Neuronal stem cell (in vitro differentiated cells): ENCODE measurements at regions not wholly inside any gene's neighbourhood (a gene's known extent, or its start where the extent isn't known, plus 50 kb on each side); places are given as distances from the start of the nearest gene placed in this dataset.

Experiments used
- DNase-seq: peaks from one replicate; pipeline ENCODE4 v3.0.0-alpha.2; 2013; ENCODE audit warnings: low spot score
- H2AFZ ChIP-seq: one replicate; pipeline ENCODE4 v1.6.1; 2013; ENCODE audit warnings: mild to moderate bottlenecking, low read length, inconsistent platforms
- H2AK5ac ChIP-seq: 2 replicates; pipeline ENCODE4 v1.6.1; 2013; ENCODE audit warnings: low read depth, mild to moderate bottlenecking, inconsistent platforms, low read length, moderate library complexity, mixed read lengths
- H2BK120ac ChIP-seq: 2 replicates; pipeline ENCODE4 v1.6.1; 2013; ENCODE audit warnings: low read depth, mild to moderate bottlenecking, inconsistent platforms, low read length, moderate library complexity, mixed read lengths
- H2BK12ac ChIP-seq: one replicate; pipeline ENCODE4 v1.6.1; 2013; ENCODE audit warnings: low read length, inconsistent platforms
- H2BK15ac ChIP-seq: 2 replicates; pipeline ENCODE4 v1.6.1; 2013; ENCODE audit warnings: mild to moderate bottlenecking, low read length, inconsistent platforms, mixed read lengths
- H2BK5ac ChIP-seq: one replicate; pipeline ENCODE4 v1.6.1; 2013; ENCODE audit warnings: inconsistent platforms, mild to moderate bottlenecking, low read length, moderate library complexity
- H3K14ac ChIP-seq: one replicate; pipeline ENCODE4 v1.6.1; 2013; ENCODE audit warnings: low read length, inconsistent platforms
- H3K18ac ChIP-seq: 2 replicates; pipeline ENCODE4 v1.6.1; 2013; ENCODE audit warnings: low read length, inconsistent platforms
- H3K23ac ChIP-seq: 2 replicates; pipeline ENCODE4 v1.6.1; 2013; ENCODE audit warnings: low read depth, mild to moderate bottlenecking, mixed read lengths, low read length, inconsistent platforms; ENCODE audit not compliant: poor library complexity
- H3K27ac ChIP-seq: replicated peaks from 3 replicates; pipeline ENCODE4 v1.5.1; 2013; ENCODE audit warnings: low read length, inconsistent platforms
- H3K27me3 ChIP-seq, 3 experiments: 2 replicates each; pipeline ENCODE4 v1.6.1; 2013; ENCODE audit warnings: low read length in 3 of 3, mild to moderate bottlenecking in 2 of 3, inconsistent platforms in 1 of 3, low read depth in 1 of 3, mixed read lengths in 1 of 3, moderate library complexity in 1 of 3; ENCODE audit not compliant: control insufficient read depth in 3 of 3, insufficient read depth in 3 of 3
- H3K36me3 ChIP-seq, 2 donors: replicated peaks in 1 of 2; 2 replicates each; pipeline ENCODE4 v1.6.1; 2013; ENCODE audit warnings: low read length in 2 of 2; ENCODE audit not compliant: control insufficient read depth in 2 of 2, insufficient read depth in 2 of 2
- H3K4ac ChIP-seq: 2 replicates; pipeline ENCODE4 v1.6.1; 2013; ENCODE audit warnings: inconsistent platforms, mild to moderate bottlenecking, low read length, moderate library complexity
- H3K4me1 ChIP-seq, 2 donors: 1 replicate in 1 of 2; 2 replicates in 1 of 2; pipeline ENCODE4 v1.6.1; 2013; ENCODE audit warnings: low read length in 2 of 2, low read depth in 1 of 2; ENCODE audit not compliant: control insufficient read depth in 2 of 2, insufficient read depth in 1 of 2
- H3K4me2 ChIP-seq: one replicate; pipeline ENCODE4 v1.6.1; 2013; ENCODE audit warnings: mild to moderate bottlenecking, low read length, inconsistent platforms; ENCODE audit not compliant: insufficient read depth, poor library complexity, severe bottlenecking
- H3K4me3 ChIP-seq, 2 donors: 2 replicates each; pipeline ENCODE4 v1.5.1; 2013; ENCODE audit warnings: low read length in 2 of 2, mild to moderate bottlenecking in 2 of 2, inconsistent platforms in 1 of 2, moderate library complexity in 1 of 2
- H3K79me1 ChIP-seq: one replicate; pipeline ENCODE4 v1.6.1; 2013; ENCODE audit warnings: low read depth, mild to moderate bottlenecking, inconsistent platforms, low read length, moderate library complexity
- H3K9ac ChIP-seq: one replicate; pipeline ENCODE4 v1.6.1; 2013; ENCODE audit warnings: mild to moderate bottlenecking, low read depth, low read length, inconsistent platforms; ENCODE audit not compliant: poor library complexity
- H3K9me3 ChIP-seq, 2 donors: replicated peaks in 1 of 2; 2 replicates each; pipeline versions ENCODE3 to v1.6.1; 2013; ENCODE audit warnings: low read length in 2 of 2, mild to moderate bottlenecking in 2 of 2, inconsistent platforms in 1 of 2, low read depth in 1 of 2, mixed read lengths in 1 of 2, moderate library complexity in 1 of 2; ENCODE audit not compliant: control insufficient read depth in 2 of 2, insufficient read depth in 1 of 2
- H4K8ac ChIP-seq: one replicate; pipeline ENCODE4 v1.6.1; 2013; ENCODE audit warnings: low read depth, mild to moderate bottlenecking, inconsistent platforms, low read length, moderate library complexity
- H4K91ac ChIP-seq: one replicate; pipeline ENCODE4 v1.6.1; 2013; ENCODE audit warnings: low read length, low read depth, mild to moderate bottlenecking, inconsistent platforms; ENCODE audit not compliant: poor library complexity
- WGBS, 2 donors: extraction: QIAGEN DNeasy Blood & Tissue Kit; methylation state at CpG; one replicate each; pipeline ENCODE4 v1.1.7; 2013; ENCODE audit warnings: missing lambda C conversion rate in 2 of 2, mixed read lengths in 1 of 2; ENCODE audit not compliant: insufficient read length in 2 of 2, insufficient replicate concordance in 1 of 2; ENCODE audit errors: extremely low coverage in 2 of 2; 5-methylcytosine and 5-hydroxymethylcytosine counted together

GRCh38 chr1:68808351-68808750, 311.5 kb upstream of the DEPDC1 start:
- Histone ChIP-seq H3K4me2 (no peak overlapping the region), H3K14ac (no peak overlapping the region), H3K79me1 (no peaks in the 10 kb centered on the region), H2AFZ (peak overlapping the region; percentile 16), H4K91ac (no peak overlapping the region), H3K4me3 (no peak overlapping the region), H3K23ac (no peak overlapping the region), H3K9me3 (no peaks in the 10 kb centered on the region), H3K27me3 (no peaks in the 10 kb centered on the region), H3K4me1 (no peaks in the 10 kb centered on the region), H3K18ac (no peak overlapping the region), H3K27ac (no peak overlapping the region), H4K8ac (no peak overlapping the region), H3K4ac (no peak overlapping the region), H2BK120ac (no peak overlapping the region), H3K36me3 (no peaks in the 10 kb centered on the region), H3K9ac (no peak overlapping the region), H2BK5ac (no peak overlapping the region), H2BK12ac (no peak overlapping the region), H2AK5ac (no peak overlapping the region), H2BK15ac (no peak overlapping the region)
- no peak for DNase-seq
- WGBS, 2 donors = no CpG with 5 or more reads among the region's 1 CpG

- H3K4ac ChIP-seq = no peak overlapping the region
These were observed 314.9 kb upstream of the DEPDC1 start for GRCh38 chr1:68811806-68812205.

DNA sequence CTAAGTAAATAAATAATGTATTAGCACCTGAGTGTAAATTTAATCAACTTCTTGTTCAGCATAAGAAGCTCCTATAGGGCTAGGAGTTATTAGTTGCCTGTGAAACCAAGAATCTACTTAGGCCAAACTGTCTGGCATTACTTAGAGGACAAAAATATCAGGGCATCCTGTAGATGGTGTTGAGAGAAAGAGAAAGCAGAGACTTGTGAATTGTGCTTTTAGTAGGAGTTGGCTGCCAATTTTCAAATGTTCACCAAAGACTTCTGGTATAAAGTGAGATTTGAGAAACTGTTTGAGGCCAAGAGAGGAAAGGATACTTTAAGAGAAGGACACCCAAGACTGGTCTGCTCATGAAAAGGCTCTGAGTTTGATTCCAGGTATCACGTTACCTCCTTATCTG, 315.5 kb upstream of the DEPDC1 start:
- Histone ChIP-seq H3K4me2 (no peak overlapping the region), H3K9ac (no peak overlapping the region), H3K79me1 (no peaks in the 10 kb centered on the region), H3K23ac (no peak overlapping the region), H2BK12ac (no peak overlapping the region), H3K9me3 (no peaks in the 10 kb centered on the region), H4K91ac (no peak overlapping the region), H2BK15ac (no peak overlapping the region), H3K36me3 (no peaks in the 10 kb centered on the region), H3K27me3 (no peaks in the 10 kb centered on the region), H2AFZ (no peak overlapping the region), H3K18ac (no peak overlapping the region), H3K4ac (no peak overlapping the region), H3K4me3 (no peak overlapping the region), H2AK5ac (no peak overlapping the region), H3K14ac (no peak overlapping the region), H2BK120ac (no peak overlapping the region), H2BK5ac (no peak overlapping the region), H3K4me1 (no peaks in the 10 kb centered on the region), H3K27ac (no peak overlapping the region), H4K8ac (no peak overlapping the region)
- no peak for DNase-seq
- no CpG with 5 or more reads among the region's 1 CpG for WGBS, 2 donors

More at GRCh38 chr1:68811806-68812205, 314.9 kb upstream of the DEPDC1 start:
- no peak overlapping the region for H2BK15ac ChIP-seq
- H3K23ac ChIP-seq = no peak overlapping the region
- H2AK5ac ChIP-seq = no peak overlapping the region
- no peak overlapping the region for H2BK12ac ChIP-seq
- H3K36me3 ChIP-seq = no peaks in the 10 kb centered on the region
- no peak overlapping the region for H3K9ac ChIP-seq
- DNase-seq = no peak
- no peaks in the 10 kb centered on the region for H3K4me1 ChIP-seq
- H3K18ac ChIP-seq = no peak overlapping the region
- no peak overlapping the region for H3K4me2 ChIP-seq
- no peak overlapping the region for H3K14ac ChIP-seq
- H4K8ac ChIP-seq = no peak overlapping the region
- H3K4me3 ChIP-seq = no peak overlapping the region
- no peak overlapping the region for H2BK5ac ChIP-seq
- WGBS, 2 donors = no CpG with 5 or more reads among the region's 5 CpGs
- no peaks in the 10 kb centered on the region for H3K79me1 ChIP-seq
- no peaks in the 10 kb centered on the region for H3K9me3 ChIP-seq
- H3K27me3 ChIP-seq = no peaks in the 10 kb centered on the region
- H3K27ac ChIP-seq = no peak overlapping the region
- no peak overlapping the region for H4K91ac ChIP-seq
- no peak overlapping the region for H2AFZ ChIP-seq
- H2BK120ac ChIP-seq = no peak overlapping the region

DNA sequence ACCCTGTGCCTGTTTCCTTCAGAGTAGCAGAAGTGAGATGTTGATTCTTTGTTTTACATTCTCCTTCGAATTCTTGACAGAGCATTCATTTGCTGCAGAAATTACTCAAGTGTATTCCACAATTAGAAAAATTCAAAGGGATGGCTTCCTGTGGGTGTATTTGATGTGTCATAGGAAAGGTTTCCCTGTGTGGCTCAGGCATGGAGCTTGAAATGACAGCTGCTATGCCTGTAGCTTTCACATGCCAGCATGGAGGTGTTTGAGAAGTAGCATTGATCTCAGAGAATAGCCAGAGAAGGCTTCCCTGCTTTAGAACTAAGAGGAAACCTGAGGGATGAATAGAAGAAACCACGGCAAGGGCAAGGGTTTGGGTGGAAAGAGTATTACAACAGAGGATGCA, 317.2 kb upstream of the DEPDC1 start:
- H4K91ac ChIP-seq = no peak overlapping the region
- no peak overlapping the region for H3K27ac ChIP-seq
- no peak overlapping the region for H3K4me2 ChIP-seq
- no peaks in the 10 kb centered on the region for H3K79me1 ChIP-seq
- no peak overlapping the region for H3K18ac ChIP-seq
- H2BK12ac ChIP-seq = no peak overlapping the region
- H3K27me3 ChIP-seq = no peaks in the 10 kb centered on the region
- H2AK5ac ChIP-seq = no peak overlapping the region
- H3K4me3 ChIP-seq = no peak overlapping the region
- no peak overlapping the region for H2BK5ac ChIP-seq
- no CpG with 5 or more reads among the region's 2 CpGs for WGBS, 2 donors
- no peak overlapping the region for H3K14ac ChIP-seq
- H3K9me3 ChIP-seq = no peaks in the 10 kb centered on the region
- H3K23ac ChIP-seq = no peak overlapping the region
- no peak overlapping the region for H3K9ac ChIP-seq
- H3K4ac ChIP-seq = no peak overlapping the region
- H2BK120ac ChIP-seq = no peak overlapping the region
- no peaks in the 10 kb centered on the region for H3K4me1 ChIP-seq
- peak overlapping the region; percentile 41 for H2AFZ ChIP-seq
- H3K36me3 ChIP-seq = no peaks in the 10 kb centered on the region
- no peak for DNase-seq
- no peak overlapping the region for H4K8ac ChIP-seq
- H2BK15ac ChIP-seq = no peak overlapping the region
